Liver (tissue), 7 donors: ENCODE measurements at regions not wholly inside any gene's neighbourhood (a gene's known extent, or its start where the extent isn't known, plus 50 kb on each side); places are given as distances from the start of the nearest gene placed in this dataset.

Experiments
- DNase-seq: peaks from one replicate; pipeline ENCODE4 v3.0.0-alpha.2; 2017; ENCODE audit warnings: low spot score
- H3K27ac ChIP-seq, 2 donors: one replicate each; pipeline ENCODE4 v1.7.0; 2013; ENCODE audit warnings: inconsistent platforms in 2 of 2, low read length in 2 of 2, control low read depth in 1 of 2, low read depth in 1 of 2, mild to moderate bottlenecking in 1 of 2
- H3K27me3 ChIP-seq, 4 donors: one replicate each; pipeline versions ENCODE4 v1.6.1 to v1.7.0; 2013; ENCODE audit warnings: low read length in 3 of 4, inconsistent platforms in 1 of 4, mild to moderate bottlenecking in 1 of 4, moderate library complexity in 1 of 4; ENCODE audit not compliant: control insufficient read depth in 4 of 4, insufficient read depth in 4 of 4
- H3K36me3 ChIP-seq, 4 donors: one replicate each; pipeline versions ENCODE4 v1.6.1 to v1.7.0; 2013; ENCODE audit warnings: low read length in 3 of 4, mild to moderate bottlenecking in 3 of 4, low read depth in 1 of 4, moderate library complexity in 1 of 4; ENCODE audit not compliant: control insufficient read depth in 4 of 4, insufficient read depth in 3 of 4
- H3K4me1 ChIP-seq, 4 donors: one replicate each; pipeline versions ENCODE4 v1.6.1 to v1.7.0; 2013; ENCODE audit warnings: low read length in 3 of 4, mild to moderate bottlenecking in 3 of 4, moderate library complexity in 1 of 4; ENCODE audit not compliant: control insufficient read depth in 4 of 4, insufficient read depth in 4 of 4
- H3K4me3 ChIP-seq, 3 donors: one replicate each; pipeline versions ENCODE4 v1.6.1 to v1.7.0; 2013; ENCODE audit warnings: low read length in 3 of 3, control low read depth in 1 of 3, low read depth in 1 of 3, mild to moderate bottlenecking in 1 of 3
- H3K9ac ChIP-seq, 2 donors: one replicate each; pipeline ENCODE4 v1.7.0; 2013; ENCODE audit warnings: low read length in 2 of 2, mild to moderate bottlenecking in 2 of 2, moderate library complexity in 2 of 2, control low read depth in 1 of 2, low read depth in 1 of 2
- H3K9me3 ChIP-seq, 4 donors: one replicate each; pipeline versions ENCODE4 v1.6.1 to v1.7.0; 2013; ENCODE audit warnings: low read length in 3 of 4; ENCODE audit not compliant: control insufficient read depth in 4 of 4
- RXRA ChIP-seq, 2 donors: IDR thresholded peaks; 2 replicates each; pipeline ENCODE4 v1.6.1; 2017 to 2018; ENCODE audit warnings: antibody characterized with exemption in 2 of 2, mild to moderate bottlenecking in 1 of 2
- YY1 ChIP-seq: IDR thresholded peaks from 2 replicates; pipeline ENCODE4 v1.6.1; 2016; ENCODE audit warnings: antibody characterized with exemption, mild to moderate bottlenecking
- WGBS: extraction: QIAGEN DNeasy Blood & Tissue Kit; methylation state at CpG from one replicate; pipeline ENCODE4 v1.1.7; 2013; 5-methylcytosine and 5-hydroxymethylcytosine counted together
- donor health status: healthy.
- donor health status: healthy.
- donor health status: healthy.
- donor health status: healthy.

- WGBS = 69% methylated on average over 1 of the region's 1 CpG
- TF ChIP-seq YY1 = no peak
- DNase-seq = no peak
Observed at GRCh38 chr1:108017698-108018097, 52.7 kb upstream of the VAV3 start.

DNA sequence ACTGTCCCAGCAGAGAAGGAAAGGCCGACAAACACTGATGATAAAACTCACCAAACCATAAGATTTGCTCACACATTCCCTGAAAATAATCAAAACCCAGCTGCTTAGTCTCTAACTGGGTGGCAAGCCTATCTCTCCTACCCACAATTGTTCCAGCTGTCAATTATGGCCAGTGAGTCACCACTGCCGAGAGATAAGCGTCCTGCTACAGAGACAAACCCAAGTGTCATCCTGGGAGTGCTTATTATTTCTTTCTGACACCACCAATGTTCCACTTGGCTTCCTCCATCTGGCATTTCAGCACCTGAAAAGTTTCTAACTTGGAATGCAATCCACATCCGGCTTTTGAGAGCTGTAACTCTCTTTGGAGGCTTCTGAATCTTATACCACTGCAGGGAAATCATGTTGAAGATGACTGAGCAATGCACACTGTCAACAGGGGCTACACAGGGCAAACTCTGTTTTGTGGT lies 51.5 kb upstream of the VAV3 start:
- TF ChIP-seq RXRA (IDR thresholded peaks at IDR 0.05) = no peak
- Histone ChIP-seq H3K9ac (no peak overlapping the region), H3K4me1 (no peaks in the 10 kb centered on the region), H3K36me3 (no peaks in the 10 kb centered on the region), H3K9me3 (no peaks in the 10 kb centered on the region), H3K27me3 (no peaks in the 10 kb centered on the region), H3K4me3 (no peak overlapping the region), H3K27ac (no peak overlapping the region)
- DNase-seq = no peak
- 22% methylated on average over 4 of the region's 4 CpGs for WGBS

More at GRCh38 chr1:108017698-108018097, 52.7 kb upstream of the VAV3 start:
- Histone ChIP-seq H3K4me3 (no peak overlapping the region), H3K9me3 (no peaks in the 10 kb centered on the region), H3K27ac (no peak overlapping the region), H3K9ac (no peak overlapping the region), H3K36me3 (no peaks in the 10 kb centered on the region), H3K27me3 (no peaks in the 10 kb centered on the region), H3K4me1 (no peaks in the 10 kb centered on the region)
